ENCODE measurements at regions not wholly inside any gene's neighbourhood (a gene's known extent, or its start where the extent isn't known, plus 50 kb on each side); places are given as distances from the start of the nearest gene placed in this dataset.

DNA sequence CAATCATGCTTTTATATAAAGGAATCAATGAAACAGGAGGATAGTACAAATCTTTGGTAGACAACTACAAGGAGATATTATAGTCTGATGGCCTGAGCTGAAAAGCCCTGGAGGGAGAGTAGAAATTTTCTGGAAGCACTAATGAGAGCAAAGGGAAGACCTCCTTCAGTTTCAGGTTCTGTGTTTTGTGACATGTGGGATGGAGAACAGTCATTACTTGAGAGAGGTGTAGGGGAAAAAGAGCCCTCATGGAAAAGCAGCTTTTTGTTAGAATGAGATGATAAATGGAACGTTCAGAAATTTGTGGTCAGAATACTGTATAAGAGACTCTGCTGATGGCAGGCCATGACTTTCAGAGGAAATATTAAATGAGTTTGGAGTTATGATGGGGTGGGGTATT lies 360.6 kb upstream of the MEF2C start:
- TF ChIP-seq, protein P1, sequence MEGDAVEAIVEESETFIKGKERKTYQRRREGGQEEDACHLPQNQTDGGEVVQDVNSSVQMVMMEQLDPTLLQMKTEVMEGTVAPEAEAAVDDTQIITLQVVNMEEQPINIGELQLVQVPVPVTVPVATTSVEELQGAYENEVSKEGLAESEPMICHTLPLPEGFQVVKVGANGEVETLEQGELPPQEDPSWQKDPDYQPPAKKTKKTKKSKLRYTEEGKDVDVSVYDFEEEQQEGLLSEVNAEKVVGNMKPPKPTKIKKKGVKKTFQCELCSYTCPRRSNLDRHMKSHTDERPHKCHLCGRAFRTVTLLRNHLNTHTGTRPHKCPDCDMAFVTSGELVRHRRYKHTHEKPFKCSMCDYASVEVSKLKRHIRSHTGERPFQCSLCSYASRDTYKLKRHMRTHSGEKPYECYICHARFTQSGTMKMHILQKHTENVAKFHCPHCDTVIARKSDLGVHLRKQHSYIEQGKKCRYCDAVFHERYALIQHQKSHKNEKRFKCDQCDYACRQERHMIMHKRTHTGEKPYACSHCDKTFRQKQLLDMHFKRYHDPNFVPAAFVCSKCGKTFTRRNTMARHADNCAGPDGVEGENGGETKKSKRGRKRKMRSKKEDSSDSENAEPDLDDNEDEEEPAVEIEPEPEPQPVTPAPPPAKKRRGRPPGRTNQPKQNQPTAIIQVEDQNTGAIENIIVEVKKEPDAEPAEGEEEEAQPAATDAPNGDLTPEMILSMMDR (IDR thresholded peaks at IDR 0.05) = no peak
- TF ChIP-seq ZFX (IDR thresholded peaks at IDR 0.05; ENCODE audit: borderline replicate concordance) = no peak
- no peak overlapping the region for H3K27ac ChIP-seq

DNA sequence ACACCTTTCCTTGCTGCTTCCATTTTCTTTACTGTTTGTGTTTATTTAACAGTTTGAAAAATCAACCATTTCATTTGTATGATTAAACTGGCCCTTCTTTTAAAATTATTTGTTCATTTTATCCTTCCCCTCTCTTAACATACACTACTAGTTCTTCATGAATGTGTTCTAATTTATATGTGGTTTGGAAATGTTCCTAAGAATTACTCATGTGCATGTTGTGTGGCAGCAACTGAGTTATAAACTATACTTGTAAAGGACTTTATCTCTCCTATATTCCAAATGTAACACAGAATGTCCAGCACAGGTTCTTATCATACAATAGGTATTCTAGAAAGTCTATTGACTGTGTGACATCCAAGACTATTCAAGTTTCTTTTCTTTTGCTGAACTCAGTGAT lies 358.2 kb upstream of the MEF2C start:
- no peak overlapping the region for H3K27ac ChIP-seq

DNA sequence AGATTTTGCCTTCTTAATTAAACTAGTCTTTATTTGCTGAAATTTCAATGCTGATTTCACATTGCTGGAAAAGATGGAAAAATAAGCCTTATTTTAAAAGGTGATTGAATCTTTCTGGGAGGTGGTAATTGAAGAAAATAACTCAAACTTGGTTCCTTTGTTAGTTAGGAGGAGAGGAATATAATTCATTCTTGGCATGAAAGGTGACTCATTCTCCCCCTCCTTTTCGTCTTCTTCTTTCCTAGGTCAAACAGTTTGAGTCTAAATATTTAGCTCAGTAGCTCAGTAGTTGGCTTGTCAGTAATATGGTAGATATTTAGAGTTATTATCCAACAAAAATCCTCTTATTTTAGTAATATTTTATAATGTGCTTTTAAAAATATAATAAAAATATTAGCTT lies 353.9 kb upstream of the MEF2C start:
- no peak for TF ChIP-seq ZFX (IDR thresholded peaks at IDR 0.05; ENCODE audit: borderline replicate concordance)
- TF ChIP-seq, protein P1 (IDR thresholded peaks at IDR 0.05) = no peak
- H3K27ac ChIP-seq = no peak overlapping the region

More for the DNA sequence above, 358.2 kb upstream of the MEF2C start:
- TF ChIP-seq, protein P1 (IDR thresholded peaks at IDR 0.05) = no peak
- TF ChIP-seq ZFX (IDR thresholded peaks at IDR 0.05; ENCODE audit: borderline replicate concordance) = no peak

DNA sequence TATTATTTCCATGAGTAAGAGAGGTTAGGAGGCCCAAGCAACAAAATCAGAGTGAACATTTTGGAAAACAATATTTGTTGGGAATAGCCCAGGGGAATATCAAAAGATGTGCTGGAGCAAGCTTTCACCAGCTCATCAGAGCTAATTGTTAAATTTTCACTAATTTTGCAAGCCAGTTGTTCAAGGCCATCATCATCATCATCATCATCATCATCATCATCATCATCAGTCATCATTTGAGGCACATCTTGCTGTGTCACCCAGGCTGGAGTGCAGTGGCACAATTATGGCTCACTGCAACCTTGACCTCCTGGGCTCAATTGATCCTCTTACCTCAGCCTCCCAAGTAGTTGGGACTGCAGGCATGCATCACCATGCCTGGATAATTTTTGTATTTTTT lies 350.5 kb upstream of the MEF2C start:
- H3K27ac ChIP-seq = peak overlapping the region; percentile 15; the same call in 1 of the 2 replicates
- TF ChIP-seq ZFX (IDR thresholded peaks at IDR 0.05; ENCODE audit: borderline replicate concordance) = no peak
- TF ChIP-seq, protein P1 (IDR thresholded peaks at IDR 0.05) = no peak

DNA sequence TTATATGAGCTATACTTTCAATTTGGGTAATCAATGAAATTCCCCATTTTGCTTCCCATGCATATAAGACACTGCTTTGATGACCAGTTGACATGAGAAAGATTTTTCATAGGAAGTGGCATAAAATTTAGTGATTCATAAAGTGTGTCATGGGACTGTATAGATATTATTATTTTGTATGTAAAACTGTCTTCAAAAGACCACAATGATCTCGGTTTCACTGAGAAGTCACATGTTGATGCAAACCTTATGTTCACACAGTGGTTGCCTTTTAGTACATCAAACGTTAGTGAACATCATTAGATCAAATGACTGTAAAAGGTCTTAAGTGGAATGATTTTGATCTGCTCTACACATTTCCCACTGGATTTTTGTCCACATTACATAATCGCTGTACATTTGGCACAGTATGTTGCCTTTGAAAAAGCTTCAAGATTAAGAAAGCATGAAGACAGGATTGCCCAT lies 349.2 kb upstream of the MEF2C start:
- H3K27ac ChIP-seq = peak overlapping the region; percentile 15; the same call in 1 of the 2 replicates
- no peak for TF ChIP-seq ZFX (IDR thresholded peaks at IDR 0.05; ENCODE audit: borderline replicate concordance)
- TF ChIP-seq, protein P1 (IDR thresholded peaks at IDR 0.05) = no peak

DNA sequence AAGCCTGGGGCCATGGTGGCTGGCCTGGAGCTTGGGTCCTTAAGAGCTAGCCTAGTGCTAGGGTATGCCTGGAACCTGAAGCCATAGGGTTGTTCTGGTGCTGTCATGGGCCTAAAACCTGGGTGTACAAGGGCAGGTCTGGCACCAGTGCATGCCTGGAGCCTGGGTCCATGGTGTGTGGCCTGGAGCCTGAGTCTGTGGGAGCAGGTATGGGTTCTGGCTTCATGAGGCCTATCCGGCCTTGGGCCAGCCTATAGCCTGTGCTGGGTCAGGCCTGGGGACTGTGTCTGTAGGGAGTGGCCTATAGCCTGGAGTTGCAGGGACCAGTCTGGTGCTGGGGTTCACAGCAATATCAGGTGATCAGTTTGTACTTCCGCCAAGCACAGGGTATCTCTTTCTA lies 347.2 kb upstream of the MEF2C start:
- no peak overlapping the region for H3K27ac ChIP-seq
- TF ChIP-seq ZFX (IDR thresholded peaks at IDR 0.05; ENCODE audit: borderline replicate concordance) = no peak
- TF ChIP-seq, protein P1 (IDR thresholded peaks at IDR 0.05) = no peak

DNA sequence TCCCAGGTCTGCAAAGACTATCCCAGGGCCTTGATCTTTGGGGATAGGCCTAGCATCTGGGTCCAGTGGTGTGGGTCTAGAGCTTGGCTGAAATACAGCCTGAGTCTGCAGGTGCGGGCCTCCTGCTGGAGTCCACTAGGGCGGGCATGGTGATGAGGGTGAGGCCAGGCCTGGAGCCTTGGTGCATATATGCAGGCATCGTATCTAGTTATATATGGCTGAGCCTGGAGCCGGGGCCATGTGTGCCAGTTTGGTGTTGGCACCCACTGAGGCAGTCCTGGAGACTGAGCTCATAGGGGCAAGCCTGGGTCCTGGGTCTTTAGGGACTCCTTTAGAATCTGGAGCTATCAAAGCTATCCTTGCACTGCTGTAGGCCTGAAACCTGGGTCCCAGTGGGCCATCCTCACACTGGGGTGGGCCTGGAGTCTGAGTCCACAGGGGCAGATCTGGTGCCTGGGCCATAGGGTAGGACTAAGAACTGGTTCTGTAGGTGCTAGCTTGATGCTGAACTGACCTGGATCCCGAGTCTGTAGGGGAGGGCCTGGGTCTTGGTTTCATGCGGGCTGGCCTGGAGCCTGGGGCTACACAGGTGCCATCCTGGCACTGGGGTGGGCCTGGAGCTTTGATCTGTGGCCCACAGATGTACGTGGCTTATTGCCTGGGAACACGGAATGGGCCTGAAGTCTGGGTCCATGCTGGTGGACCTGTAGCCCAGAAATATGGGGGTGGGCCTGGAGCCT lies 346.5 kb upstream of the MEF2C start:
- no peak overlapping the region for H3K27ac ChIP-seq
- no peak for TF ChIP-seq ZFX (IDR thresholded peaks at IDR 0.05; ENCODE audit: borderline replicate concordance)
